ENCODE measurements at regions not wholly inside any gene's neighbourhood (a gene's known extent, or its start where the extent isn't known, plus 50 kb on each side); places are given as distances from the start of the nearest gene placed in this dataset.

GRCh38 chr6:127641905-127642304 lies 64.9 kb downstream of the C6orf58 start:
- peak; percentile 18 for DNase-seq (ENCODE audit: low spot score)
